ENCODE measurements at regions not wholly inside any gene's neighbourhood (a gene's known extent, or its start where the extent isn't known, plus 50 kb on each side); places are given as distances from the start of the nearest gene placed in this dataset.

GRCh38 chr3:189429019-189429418 lies 202.2 kb upstream of the TP63 start:
- TF ChIP-seq, protein P1, sequence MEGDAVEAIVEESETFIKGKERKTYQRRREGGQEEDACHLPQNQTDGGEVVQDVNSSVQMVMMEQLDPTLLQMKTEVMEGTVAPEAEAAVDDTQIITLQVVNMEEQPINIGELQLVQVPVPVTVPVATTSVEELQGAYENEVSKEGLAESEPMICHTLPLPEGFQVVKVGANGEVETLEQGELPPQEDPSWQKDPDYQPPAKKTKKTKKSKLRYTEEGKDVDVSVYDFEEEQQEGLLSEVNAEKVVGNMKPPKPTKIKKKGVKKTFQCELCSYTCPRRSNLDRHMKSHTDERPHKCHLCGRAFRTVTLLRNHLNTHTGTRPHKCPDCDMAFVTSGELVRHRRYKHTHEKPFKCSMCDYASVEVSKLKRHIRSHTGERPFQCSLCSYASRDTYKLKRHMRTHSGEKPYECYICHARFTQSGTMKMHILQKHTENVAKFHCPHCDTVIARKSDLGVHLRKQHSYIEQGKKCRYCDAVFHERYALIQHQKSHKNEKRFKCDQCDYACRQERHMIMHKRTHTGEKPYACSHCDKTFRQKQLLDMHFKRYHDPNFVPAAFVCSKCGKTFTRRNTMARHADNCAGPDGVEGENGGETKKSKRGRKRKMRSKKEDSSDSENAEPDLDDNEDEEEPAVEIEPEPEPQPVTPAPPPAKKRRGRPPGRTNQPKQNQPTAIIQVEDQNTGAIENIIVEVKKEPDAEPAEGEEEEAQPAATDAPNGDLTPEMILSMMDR (IDR thresholded peaks at IDR 0.05): no peak
- no peak for TF ChIP-seq ZFX (IDR thresholded peaks at IDR 0.05; ENCODE audit: borderline replicate concordance)
